K562 (cell line): ENCODE measurements at regions not wholly inside any gene's neighbourhood (a gene's known extent, or its start where the extent isn't known, plus 50 kb on each side); places are given as distances from the start of the nearest gene placed in this dataset.

Experiments used
- ATAC-seq: fragments of 200-7000 bp; cut with Tn5 transposase; 3 replicates; pipeline ENCODE4 v1.9.1; 2020; ENCODE audit warnings: moderate library complexity
- BruUV-seq: library from RNA; stranded (reverse); fragments of 400-500 nt; replicated peaks from 2 replicates; lab custom pipeline; 2021; lab: Mats Ljungman, UMichigan
- CTCF ChIA-PET: fragments of 300-600 bp; formaldehyde crosslinking; extraction: SDS; loops from one replicate; lab custom pipeline; 2021; ENCODE audit warnings: low intra/inter-chr PET ratio; lab: Yijun Ruan, JAX
- POLR2A ChIA-PET: fragments of 300-600, 350-650 bp; sonication (Branson Sonifier 250); formaldehyde crosslinking; extraction: SDS; loops from one replicate; lab custom pipeline; 2021; ENCODE audit warnings: antibody characterized with exemption, inconsistent platforms; lab: Yijun Ruan, JAX
- DNase-seq, 4 experiments: peaks; one replicate each; pipeline versions ENCODE4 v3.0.0 to v3.0.0-alpha.2; 2011 to 2018; ENCODE audit warnings: low spot score in 3 of 4, mixed read lengths in 3 of 4; ENCODE audit errors: extremely low read depth in 1 of 4
- FAIRE-seq: peaks from 2 replicates; lab custom pipeline; 2011; peaks lifted over from hg19 to GRCh38; lab: Jason Lieb, UNC
- H2AFZ ChIP-seq: 2 replicates; pipeline ENCODE4 v1.6.0; 2011; ENCODE audit warnings: low read depth, low read length, control low read depth, inconsistent platforms
- H3K27ac ChIP-seq: fragments of 200-600 bp; 3 replicates; pipeline ENCODE4 v1.8.0; 2011; ENCODE audit warnings: low read depth, mild to moderate bottlenecking, control low read depth, inconsistent platforms, low read length, moderate library complexity, mixed read lengths; ENCODE audit errors: extremely low read depth
- H3K27me3 ChIP-seq, 2 experiments: fragments of 300-600 bp in 1 of 2; 2 replicates in 1 of 2; 3 replicates in 1 of 2; pipeline versions ENCODE4 v1.6.0 to v1.8.0; 2011; ENCODE audit warnings: inconsistent platforms in 2 of 2, low read length in 2 of 2, mild to moderate bottlenecking in 1 of 2, mixed read lengths in 1 of 2, moderate library complexity in 1 of 2; ENCODE audit not compliant: control insufficient read depth in 2 of 2, insufficient read depth in 2 of 2
- H3K36me3 ChIP-seq: fragments of 300-600 bp; 3 replicates; pipeline ENCODE4 v1.8.0; 2011; ENCODE audit warnings: mild to moderate bottlenecking, low read length, inconsistent platforms; ENCODE audit not compliant: control insufficient read depth, insufficient read depth
- H3K4me1 ChIP-seq, 2 experiments: fragments of 200-600 bp in 1 of 2; replicated peaks in 1 of 2; 2 replicates in 1 of 2; 3 replicates in 1 of 2; pipeline versions ENCODE4 v1.5.1 to v1.8.0; 2011; ENCODE audit warnings: inconsistent platforms in 2 of 2, low read length in 2 of 2, mild to moderate bottlenecking in 1 of 2, mixed read lengths in 1 of 2, moderate library complexity in 1 of 2; ENCODE audit not compliant: control insufficient read depth in 2 of 2, insufficient read depth in 2 of 2
- H3K4me2 ChIP-seq: 2 replicates; pipeline ENCODE4 v1.6.1; 2011; ENCODE audit warnings: low read length, control low read depth, inconsistent platforms, mixed read lengths; ENCODE audit not compliant: insufficient read depth
- H3K4me3 ChIP-seq: fragments of 200-600 bp; sonication (generic), shearing (Covaris generic); 2 replicates; pipeline ENCODE4 v1.5.1; 2016; ENCODE audit warnings: control low read depth, inconsistent platforms
- H3K79me2 ChIP-seq: fragments of 200-600 bp; 3 replicates; pipeline ENCODE4 v1.8.0; 2011; ENCODE audit warnings: low read length, inconsistent platforms; ENCODE audit not compliant: control insufficient read depth, insufficient read depth
- H3K9ac ChIP-seq, 2 experiments: 2 replicates each; pipeline versions ENCODE4 v1.6.0 to v1.6.1; 2011; ENCODE audit warnings: low read depth in 2 of 2, low read length in 2 of 2, control low read depth in 1 of 2, inconsistent platforms in 1 of 2, mild to moderate bottlenecking in 1 of 2, mixed read lengths in 1 of 2; ENCODE audit not compliant: insufficient read depth in 1 of 2
- H3K9me1 ChIP-seq: one replicate; pipeline ENCODE4 v1.6.0; 2011; ENCODE audit warnings: inconsistent platforms, mild to moderate bottlenecking, low read length, moderate library complexity; ENCODE audit not compliant: control insufficient read depth, insufficient read depth
- H3K9me3 ChIP-seq: replicated peaks from 2 replicates; pipeline ENCODE4 v1.5.1; 2011; ENCODE audit warnings: low read depth, low read length, inconsistent platforms; ENCODE audit not compliant: control insufficient read depth, insufficient read depth
- H4K20me1 ChIP-seq: replicated peaks from 2 replicates; pipeline ENCODE4 v1.6.1; 2011; ENCODE audit warnings: low read length, inconsistent platforms, mixed read lengths; ENCODE audit not compliant: control insufficient read depth, insufficient read depth
- GABPB1 ChIP-seq: sonication (generic); formaldehyde crosslinking; IDR thresholded peaks from 2 replicates; pipeline ENCODE4 v1.8.0; 2022; ENCODE audit warnings: mild to moderate bottlenecking, missing genetic modification reagents
- KDM4B ChIP-seq, 2 experiments: fragments of 450-650 bp in 1 of 2; sonication (generic) in 1 of 2; IDR thresholded peaks; 2 replicates each; pipeline ENCODE4 v1.6.1; 2016 to 2017; ENCODE audit warnings: borderline replicate concordance in 2 of 2, antibody characterized with exemption in 1 of 2, low read depth in 1 of 2, mild to moderate bottlenecking in 1 of 2
- NEUROD1 ChIP-seq: fragments of 150-350 bp; IDR thresholded peaks from 2 replicates; pipeline ENCODE4 v1.6.1; 2014; ENCODE audit warnings: borderline replicate concordance, low read length, low read depth; ENCODE audit not compliant: partially characterized antibody
- ZNF561 ChIP-seq: fragments of 450-650 bp; formaldehyde crosslinking; conservative IDR thresholded peaks from 2 replicates; pipeline ENCODE4 v1.4.0; 2020; ENCODE audit warnings: mild to moderate bottlenecking, moderate library complexity
- ZNF740 ChIP-seq, 3 experiments: fragments of 200-800 bp in 1 of 3; sonication (Bioruptor generic) in 1 of 3; sonication (generic) in 1 of 3; formaldehyde crosslinking in 1 of 3; IDR thresholded peaks; 2 replicates each; pipeline versions ENCODE4 v1.6.1 to v1.8.0; 2016 to 2022; ENCODE audit warnings: mild to moderate bottlenecking in 2 of 3, missing compliant biosample characterization in 2 of 3, missing genetic modification characterization in 2 of 3, missing genetic modification reagents in 1 of 3
- WGBS: fragments of 100-300 bp; shearing (Covaris generic); methylation state at CpG from one replicate; pipeline ENCODE4 v1.1.6; 2016; ENCODE audit warnings: low coverage, mixed read lengths; ENCODE audit not compliant: insufficient coverage; ENCODE audit errors: missing lambda C conversion rate; 5-methylcytosine and 5-hydroxymethylcytosine counted together
- in situ Hi-C: fragments of 300-500 bp; cut with MboI; formaldehyde crosslinking; loops from 4 replicates; pipeline ENCODE4 v1.15.0; 2018; ENCODE audit warnings: inconsistent platforms, mixed read lengths
- intact Hi-C: fragments of 100-400 bp; cut with micrococcal nuclease; formaldehyde crosslinking; loops from 2 replicates; pipeline ENCODE4 v1.14.2; 2022

- H2AFZ ChIP-seq: no peak overlapping the region
- ChIA-PET CTCF (no interaction called here), POLR2A (interaction anchor here (0.6 kb wide), 1 partner anchor 693 kb away, joined by 3 read pairs; no protein-coding TSS in a partner anchor)
- FAIRE-seq (no peak), ATAC-seq (no peak), DNase-seq (no peak)
- H3K9me1 ChIP-seq: no peaks in the 10 kb centered on the region
- H3K4me1 ChIP-seq: no peaks in the 10 kb centered on the region
- intact Hi-C loops (no loop called here), in situ Hi-C loops (no loop called here)
- H3K27me3 ChIP-seq: no peaks in the 10 kb centered on the region
- H3K9ac ChIP-seq: no peak overlapping the region
- no peak for TF ChIP-seq GABPB1 (CRISPR knock-in tag)
- TF ChIP-seq ZNF740 (CRISPR knock-in tag; IDR thresholded peaks at IDR 0.05): no peak
- TF ChIP-seq ZNF740 (tag; IDR thresholded peaks at IDR 0.05): no peak
- no peak for TF ChIP-seq ZNF561
- TF ChIP-seq NEUROD1: no peak
- no peak for TF ChIP-seq KDM4B (IDR thresholded peaks at IDR 0.05; ENCODE audit: borderline replicate concordance in 2 of 2, low read depth in 1 of 2)
- H3K9me3 ChIP-seq: no peaks in the 10 kb centered on the region
- BruUV-seq: no TSS peak
- H4K20me1 ChIP-seq: no peaks in the 10 kb centered on the region
- WGBS: 0% methylated on average over 3 of the region's 3 CpGs
- no peak overlapping the region for H3K4me3 ChIP-seq
- no peaks in the 10 kb centered on the region for H3K36me3 ChIP-seq
- H3K27ac ChIP-seq: no peak overlapping the region
- no peaks in the 10 kb centered on the region for H3K79me2 ChIP-seq
- no peak overlapping the region for H3K4me2 ChIP-seq
Measured at GRCh38 chr11:29243616-29244015, 773.2 kb downstream of the KCNA4 start.
